Sigmoid colon (tissue), 4 donors: ENCODE measurements at regions not wholly inside any gene's neighbourhood (a gene's known extent, or its start where the extent isn't known, plus 50 kb on each side); places are given as distances from the start of the nearest gene placed in this dataset.

Experiments used
- EP300 ChIP-seq, 4 donors: sonication (generic); formaldehyde crosslinking; IDR thresholded peaks; one replicate each; pipeline ENCODE4 v1.6.1; 2017; ENCODE audit warnings: antibody characterized with exemption in 4 of 4
- POLR2AphosphoS5 ChIP-seq, 4 donors: sonication (generic); formaldehyde crosslinking; IDR thresholded peaks; one replicate each; pipeline ENCODE4 v1.6.1; 2017; ENCODE audit warnings: antibody characterized with exemption in 4 of 4
- TF ChIP-seq, protein P1 (sequence below), 4 experiments: fragments of 450-650 bp in 3 of 4; fragments of 200-600 bp in 1 of 4; IDR thresholded peaks; one replicate each; pipeline ENCODE4 v1.5.1; 2016 to 2019; ENCODE audit warnings: antibody characterized with exemption in 4 of 4, mild to moderate bottlenecking in 3 of 4, moderate library complexity in 2 of 4

DNA sequence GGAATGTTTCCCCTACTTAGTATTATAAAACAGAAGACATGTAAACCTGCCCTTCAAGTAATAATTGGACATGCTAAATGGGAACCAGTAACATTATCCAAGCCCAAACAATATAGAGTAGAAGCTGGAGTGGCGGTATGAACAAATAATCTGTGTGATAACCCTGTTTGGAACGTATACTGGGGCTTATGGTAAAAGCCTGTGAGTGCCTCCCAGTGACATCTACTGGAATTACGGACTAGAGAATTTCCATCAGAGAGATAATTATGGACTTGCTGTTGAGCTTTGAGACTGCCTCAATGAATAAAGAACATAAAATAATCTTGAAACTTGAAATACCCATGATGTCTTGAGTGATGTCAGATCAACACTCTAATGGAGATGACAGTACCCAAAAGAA, 406.3 kb upstream of the GRIA3 start:
- TF ChIP-seq, protein P1, sequence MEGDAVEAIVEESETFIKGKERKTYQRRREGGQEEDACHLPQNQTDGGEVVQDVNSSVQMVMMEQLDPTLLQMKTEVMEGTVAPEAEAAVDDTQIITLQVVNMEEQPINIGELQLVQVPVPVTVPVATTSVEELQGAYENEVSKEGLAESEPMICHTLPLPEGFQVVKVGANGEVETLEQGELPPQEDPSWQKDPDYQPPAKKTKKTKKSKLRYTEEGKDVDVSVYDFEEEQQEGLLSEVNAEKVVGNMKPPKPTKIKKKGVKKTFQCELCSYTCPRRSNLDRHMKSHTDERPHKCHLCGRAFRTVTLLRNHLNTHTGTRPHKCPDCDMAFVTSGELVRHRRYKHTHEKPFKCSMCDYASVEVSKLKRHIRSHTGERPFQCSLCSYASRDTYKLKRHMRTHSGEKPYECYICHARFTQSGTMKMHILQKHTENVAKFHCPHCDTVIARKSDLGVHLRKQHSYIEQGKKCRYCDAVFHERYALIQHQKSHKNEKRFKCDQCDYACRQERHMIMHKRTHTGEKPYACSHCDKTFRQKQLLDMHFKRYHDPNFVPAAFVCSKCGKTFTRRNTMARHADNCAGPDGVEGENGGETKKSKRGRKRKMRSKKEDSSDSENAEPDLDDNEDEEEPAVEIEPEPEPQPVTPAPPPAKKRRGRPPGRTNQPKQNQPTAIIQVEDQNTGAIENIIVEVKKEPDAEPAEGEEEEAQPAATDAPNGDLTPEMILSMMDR (IDR thresholded peaks at IDR 0.05) = no peak
- TF ChIP-seq POLR2AphosphoS5 (IDR thresholded peaks at IDR 0.05) = no peak
- TF ChIP-seq EP300 (IDR thresholded peaks at IDR 0.05) = no peak
